Transverse colon (tissue), 4 donors: ENCODE measurements at regions not wholly inside any gene's neighbourhood (a gene's known extent, or its start where the extent isn't known, plus 50 kb on each side); places are given as distances from the start of the nearest gene placed in this dataset.

Experiments
- DNase-seq: peaks from one replicate; pipeline ENCODE4 v3.0.0-alpha.2; 2019
- H3K27ac ChIP-seq, 4 donors: fragments of 200-600 bp; sonication (generic); 2 replicates each; pipeline ENCODE4 v1.5.1; 2016 to 2018; ENCODE audit warnings: inconsistent platforms in 4 of 4
- H3K27me3 ChIP-seq: fragments of 200-600 bp; sonication (generic); 2 replicates; pipeline ENCODE4 v1.5.1; 2017; ENCODE audit warnings: inconsistent platforms
- H3K36me3 ChIP-seq, 4 donors: fragments of 200-600 bp; sonication (generic); 2 replicates each; pipeline ENCODE4 v1.5.1; 2017 to 2019; ENCODE audit warnings: inconsistent platforms in 4 of 4
- H3K4me1 ChIP-seq, 4 donors: fragments of 200-600 bp; sonication (generic); 2 replicates each; pipeline ENCODE4 v1.5.1; 2017 to 2020; ENCODE audit warnings: inconsistent platforms in 4 of 4
- H3K4me3 ChIP-seq, 4 donors: fragments of 200-600 bp; sonication (generic); 1 replicate in 1 of 4; 2 replicates in 3 of 4; pipeline versions ENCODE4 v1.5.1 to v1.6.1; 2017 to 2019; ENCODE audit warnings: inconsistent platforms in 4 of 4
- H3K9me3 ChIP-seq, 2 donors: fragments of 200-600 bp; sonication (generic); 2 replicates each; pipeline ENCODE4 v1.5.1; 2017 to 2019; ENCODE audit warnings: inconsistent platforms in 2 of 2
- EP300 ChIP-seq: sonication (generic); formaldehyde crosslinking; IDR thresholded peaks from one replicate; pipeline ENCODE4 v1.6.1; 2017; ENCODE audit warnings: antibody characterized with exemption, low read depth
- POLR2A ChIP-seq: fragments of 450-650 bp; IDR thresholded peaks from one replicate; pipeline ENCODE4 v1.6.1; 2016; ENCODE audit warnings: antibody characterized with exemption, mild to moderate bottlenecking, moderate library complexity
- POLR2AphosphoS5 ChIP-seq, 3 donors: sonication (generic); formaldehyde crosslinking; IDR thresholded peaks; one replicate each; pipeline ENCODE4 v1.6.1; 2016; ENCODE audit warnings: antibody characterized with exemption in 3 of 3
- WGBS, 2 donors: methylation state at CpG; one replicate each; pipeline ENCODE4 v1.1.5; 2018; ENCODE audit warnings: low coverage in 1 of 2; 5-methylcytosine and 5-hydroxymethylcytosine counted together
- in situ Hi-C, 4 donors: fragments of 200-750 bp; cut with MboI; loops; one replicate each; pipeline versions ENCODE4 v1.15.0 to v1.15.1; 2017; ENCODE audit warnings: low sequenced_read_pairs in 3 of 4, low pct_ligation_motif_present in 1 of 4, low pct_unique_long_range_greater_than_20kb in 1 of 4
- intact Hi-C: fragments of 100-400 bp; cut with DNase I; formaldehyde crosslinking; loops from one replicate; pipeline ENCODE4 v1.15.1; 2023; ENCODE audit warnings: low total_unique reads
- TF ChIP-seq, protein P1 (sequence below), 5 experiments: fragments of 200-600 bp in 3 of 5; fragments of 450-650 bp in 2 of 5; sonication (generic) in 3 of 5; IDR thresholded peaks; 1 replicate in 2 of 5; 2 replicates in 3 of 5; pipeline ENCODE4 v1.5.1; 2016 to 2017; ENCODE audit warnings: antibody characterized with exemption in 5 of 5, inconsistent platforms in 3 of 5, mild to moderate bottlenecking in 2 of 5, moderate library complexity in 1 of 5

DNA sequence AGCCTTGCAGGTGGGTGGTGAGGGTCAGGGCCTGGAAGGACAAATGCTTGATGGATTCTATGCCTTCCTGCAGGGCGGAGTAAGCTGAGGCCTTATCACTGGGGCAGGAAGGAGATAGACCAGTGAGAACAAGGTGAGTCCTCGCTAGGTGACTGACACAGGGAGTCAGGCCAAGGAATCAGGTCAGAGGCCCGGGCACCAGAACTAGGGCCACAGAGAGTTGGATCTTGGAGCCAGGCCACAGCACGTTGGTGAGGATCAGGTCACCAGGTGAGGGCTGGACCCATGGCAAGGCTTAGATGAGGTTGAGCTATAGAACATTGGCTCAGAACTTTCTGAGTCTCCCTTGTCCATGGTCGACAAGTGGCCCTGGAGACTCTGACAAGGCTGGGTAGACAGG is 328.2 kb downstream of the FOXO1 start:
- peaks cover 0 to 3% (median 2%) of the 10 kb centered on the region in 4 donors for H3K4me1 ChIP-seq
- intact Hi-C loops (no loop called here), in situ Hi-C loops (no loop called here)
- H3K27me3 ChIP-seq: no peaks in the 10 kb centered on the region
- H3K36me3 ChIP-seq: no peaks in the 10 kb centered on the region
- no peak overlapping the region for H3K4me3 ChIP-seq
- DNase-seq: no peak
- TF ChIP-seq EP300 (no peak), POLR2AphosphoS5 (IDR thresholded peaks at IDR 0.05) (no peak), POLR2A (no peak)
- TF ChIP-seq, protein P1, sequence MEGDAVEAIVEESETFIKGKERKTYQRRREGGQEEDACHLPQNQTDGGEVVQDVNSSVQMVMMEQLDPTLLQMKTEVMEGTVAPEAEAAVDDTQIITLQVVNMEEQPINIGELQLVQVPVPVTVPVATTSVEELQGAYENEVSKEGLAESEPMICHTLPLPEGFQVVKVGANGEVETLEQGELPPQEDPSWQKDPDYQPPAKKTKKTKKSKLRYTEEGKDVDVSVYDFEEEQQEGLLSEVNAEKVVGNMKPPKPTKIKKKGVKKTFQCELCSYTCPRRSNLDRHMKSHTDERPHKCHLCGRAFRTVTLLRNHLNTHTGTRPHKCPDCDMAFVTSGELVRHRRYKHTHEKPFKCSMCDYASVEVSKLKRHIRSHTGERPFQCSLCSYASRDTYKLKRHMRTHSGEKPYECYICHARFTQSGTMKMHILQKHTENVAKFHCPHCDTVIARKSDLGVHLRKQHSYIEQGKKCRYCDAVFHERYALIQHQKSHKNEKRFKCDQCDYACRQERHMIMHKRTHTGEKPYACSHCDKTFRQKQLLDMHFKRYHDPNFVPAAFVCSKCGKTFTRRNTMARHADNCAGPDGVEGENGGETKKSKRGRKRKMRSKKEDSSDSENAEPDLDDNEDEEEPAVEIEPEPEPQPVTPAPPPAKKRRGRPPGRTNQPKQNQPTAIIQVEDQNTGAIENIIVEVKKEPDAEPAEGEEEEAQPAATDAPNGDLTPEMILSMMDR (IDR thresholded peaks at IDR 0.05): no peak
- no peak overlapping the region for H3K27ac ChIP-seq
- 86 to 88% methylated on average over 1 to 5 of the region's 5 CpGs for WGBS, 2 donors
- no peaks in the 10 kb centered on the region for H3K9me3 ChIP-seq

DNA sequence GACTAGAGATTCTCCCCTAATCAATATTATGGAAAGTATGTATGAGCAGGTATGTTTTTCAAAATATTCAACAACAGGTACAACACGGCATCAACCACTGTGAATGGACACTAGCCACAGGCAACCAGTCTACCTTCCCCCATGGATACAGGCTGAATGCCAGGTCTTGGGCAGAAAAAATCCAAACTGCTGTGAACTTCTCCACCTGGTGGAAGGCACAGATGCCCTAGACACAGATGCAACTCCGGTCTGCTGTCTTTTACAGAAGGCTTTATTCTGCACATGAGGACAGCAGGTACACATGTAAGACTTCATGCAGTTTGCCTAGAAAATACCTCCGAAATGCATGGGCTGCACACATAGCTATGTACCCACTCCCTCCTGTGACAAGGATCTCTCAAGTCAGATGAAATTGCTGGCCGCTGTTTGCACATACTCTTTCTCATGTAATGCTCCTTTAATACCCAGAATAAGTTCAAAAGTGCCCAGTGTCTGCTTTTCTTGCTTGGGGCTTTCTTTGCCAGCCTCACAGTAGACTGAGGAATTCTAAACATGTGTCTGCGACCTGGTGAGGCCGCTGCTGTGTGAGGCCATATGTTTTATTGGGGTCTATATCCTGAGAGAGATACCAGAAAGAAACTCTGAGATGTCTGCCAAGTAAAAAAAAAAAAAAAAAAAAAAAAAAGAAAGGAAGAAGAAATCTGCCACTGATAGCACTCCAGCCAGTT is 325.9 kb downstream of the FOXO1 start:
- Histone ChIP-seq H3K9me3 (no peaks in the 10 kb centered on the region), H3K36me3 (no peaks in the 10 kb centered on the region), H3K4me3 (no peak overlapping the region), H3K27ac (no peak overlapping the region), H3K27me3 (no peaks in the 10 kb centered on the region), H3K4me1 (peaks cover 0 to 3% (median 2%) of the 10 kb centered on the region in 4 donors)
- TF ChIP-seq EP300: no peak
- no peak for TF ChIP-seq POLR2AphosphoS5 (IDR thresholded peaks at IDR 0.05)
- TF ChIP-seq, protein P1 (IDR thresholded peaks at IDR 0.05): no peak
- no peak for TF ChIP-seq POLR2A
- 64 to 77% methylated on average over 2 to 6 of the region's 6 CpGs for WGBS, 2 donors
- in situ Hi-C loops (no loop called here), intact Hi-C loops (no loop called here)
- DNase-seq: no peak

GRCh38 chr13:40341096-40341471 is 325.4 kb downstream of the FOXO1 start:
- Histone ChIP-seq H3K27me3 (no peaks in the 10 kb centered on the region), H3K9me3 (no peaks in the 10 kb centered on the region), H3K4me1 (peaks cover 0 to 3% (median 2%) of the 10 kb centered on the region in 4 donors), H3K27ac (no peak overlapping the region), H3K36me3 (no peaks in the 10 kb centered on the region), H3K4me3 (no peak overlapping the region)
- 50 to 83% methylated on average over 1 of the region's 1 CpG for WGBS, 2 donors
- in situ Hi-C loops (no loop called here), intact Hi-C loops (no loop called here)
- TF ChIP-seq POLR2A (no peak), EP300 (no peak), POLR2AphosphoS5 (IDR thresholded peaks at IDR 0.05) (no peak)
- TF ChIP-seq, protein P1 (IDR thresholded peaks at IDR 0.05): no peak
- no peak for DNase-seq

- Histone ChIP-seq H3K4me3 (no peak overlapping the region), H3K27me3 (no peaks in the 10 kb centered on the region), H3K27ac (no peak overlapping the region), H3K36me3 (no peaks in the 10 kb centered on the region), H3K9me3 (no peaks in the 10 kb centered on the region), H3K4me1 (peaks cover 0 to 3% (median 2%) of the 10 kb centered on the region in 4 donors)
- no peak for DNase-seq
- intact Hi-C loops: no loop called here
- in situ Hi-C loops: no loop called here
- TF ChIP-seq POLR2A (no peak), POLR2AphosphoS5 (IDR thresholded peaks at IDR 0.05) (no peak), EP300 (no peak)
- TF ChIP-seq, protein P1 (IDR thresholded peaks at IDR 0.05): no peak
- WGBS, 2 donors: 97 to 100% methylated on average over 2 to 3 of the region's 3 CpGs
These were observed 324.9 kb downstream of the FOXO1 start for GRCh38 chr13:40341501-40341900.
